ENCODE measurements at regions not wholly inside any gene's neighbourhood (a gene's known extent, or its start where the extent isn't known, plus 50 kb on each side); places are given as distances from the start of the nearest gene placed in this dataset.

- no peak for TF ChIP-seq CTCF (IDR thresholded peaks at IDR 0.05)
- TF ChIP-seq POLR2A (IDR thresholded peaks at IDR 0.05): no peak
Observed at GRCh38 chr3:103499967-103500366, 1065.2 kb downstream of the ZPLD1 start.
